Epithelial cell of esophagus (primary cell): ENCODE measurements at regions not wholly inside any gene's neighbourhood (a gene's known extent, or its start where the extent isn't known, plus 50 kb on each side); places are given as distances from the start of the nearest gene placed in this dataset.
"Not testable (repeated sequence)": the region's sequence is repeated elsewhere in the genome, so short reads cannot be mapped to it uniquely, and the experiment has no call there.

Source experiments
- DNase-seq: peaks from one replicate; pipeline ENCODE4 v3.0.0; 2010; ENCODE audit warnings: low read depth
- H3K4me3 ChIP-seq: 2 replicates; pipeline ENCODE4 v1.5.1; 2011; ENCODE audit warnings: mild to moderate bottlenecking, low read length, control low read depth
- CTCF ChIP-seq: IDR thresholded peaks from 2 replicates; pipeline ENCODE4 v1.5.1; 2011; ENCODE audit warnings: low read depth, mild to moderate bottlenecking, low read length, control low read depth, inconsistent platforms; ENCODE audit not compliant: insufficient read depth; ENCODE audit errors: missing control alignments

DNA sequence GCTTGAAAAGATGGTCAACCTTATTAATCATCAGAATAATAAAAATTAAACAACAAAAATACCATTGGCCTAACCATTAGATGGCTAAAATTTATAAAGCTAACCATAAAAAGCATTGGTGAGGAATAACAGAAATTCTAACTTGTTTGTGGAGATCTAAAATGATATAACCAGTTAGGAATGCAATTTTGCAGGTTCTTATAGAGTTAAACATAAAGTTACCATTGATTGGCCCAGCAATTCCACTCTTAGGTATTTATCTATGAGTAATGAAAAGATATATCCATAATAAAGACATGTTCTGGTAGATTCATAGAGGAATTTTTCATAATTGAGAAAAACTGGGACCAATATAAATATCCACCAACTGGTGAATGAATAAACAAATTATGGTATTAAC lies 1098.6 kb downstream of the FSCB start:
- peak; percentile 16 for DNase-seq
- no peak for TF ChIP-seq CTCF
- no peak overlapping the region for H3K4me3 ChIP-seq

DNA sequence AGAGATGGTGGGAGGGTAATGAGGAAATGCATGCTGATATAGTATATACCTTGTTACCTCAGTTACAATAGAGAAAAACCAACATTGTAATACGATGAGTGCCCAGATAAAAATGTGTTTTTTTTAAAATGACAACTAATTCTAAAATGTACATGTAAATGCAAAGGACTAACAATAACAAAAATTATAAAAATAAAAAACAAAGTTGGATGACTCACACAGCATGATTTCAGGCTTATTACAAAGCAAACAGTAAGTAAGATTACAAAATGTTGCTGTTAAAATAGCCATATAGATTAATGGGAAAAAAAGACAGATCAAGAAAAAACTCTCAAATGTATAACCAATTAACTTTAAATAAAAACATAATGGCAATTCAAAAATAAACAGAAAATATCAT lies 1099.4 kb downstream of the FSCB start:
- no peak for TF ChIP-seq CTCF
- DNase-seq, result no peak
- H3K4me3 ChIP-seq, result no peak overlapping the region

GRCh38 chr14:43406931-43407330 lies 1100.2 kb downstream of the FSCB start:
- H3K4me3 ChIP-seq, result no peak overlapping the region
- no peak for DNase-seq
- no peak for TF ChIP-seq CTCF

DNA sequence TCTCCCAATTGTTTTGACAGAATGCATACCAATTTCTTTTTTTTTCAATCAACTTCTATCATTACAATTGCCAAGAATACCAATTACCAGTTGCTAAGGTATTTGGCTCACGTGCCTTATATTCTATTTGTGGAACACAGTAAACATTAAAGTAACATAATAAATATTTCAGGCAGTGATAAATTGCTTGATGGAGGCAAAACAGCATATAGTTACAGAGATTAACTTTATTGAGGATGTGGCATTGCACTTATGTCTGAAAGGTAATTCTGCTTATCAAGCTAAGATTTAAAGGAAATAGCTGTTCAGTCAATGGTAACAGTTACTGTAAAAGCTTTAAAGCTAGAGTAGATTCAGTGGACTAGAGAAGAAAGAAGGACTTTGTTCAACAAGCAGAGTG lies 1107.8 kb downstream of the FSCB start:
- TF ChIP-seq CTCF, result no peak
- no peak for DNase-seq

GRCh38 chr14:43370565-43370896 lies 1136.6 kb downstream of the FSCB start:
- not testable (repeated sequence) for DNase-seq, H3K4me3 ChIP-seq

More for the DNA sequence above, 1107.8 kb downstream of the FSCB start:
- no peak overlapping the region for H3K4me3 ChIP-seq

DNA sequence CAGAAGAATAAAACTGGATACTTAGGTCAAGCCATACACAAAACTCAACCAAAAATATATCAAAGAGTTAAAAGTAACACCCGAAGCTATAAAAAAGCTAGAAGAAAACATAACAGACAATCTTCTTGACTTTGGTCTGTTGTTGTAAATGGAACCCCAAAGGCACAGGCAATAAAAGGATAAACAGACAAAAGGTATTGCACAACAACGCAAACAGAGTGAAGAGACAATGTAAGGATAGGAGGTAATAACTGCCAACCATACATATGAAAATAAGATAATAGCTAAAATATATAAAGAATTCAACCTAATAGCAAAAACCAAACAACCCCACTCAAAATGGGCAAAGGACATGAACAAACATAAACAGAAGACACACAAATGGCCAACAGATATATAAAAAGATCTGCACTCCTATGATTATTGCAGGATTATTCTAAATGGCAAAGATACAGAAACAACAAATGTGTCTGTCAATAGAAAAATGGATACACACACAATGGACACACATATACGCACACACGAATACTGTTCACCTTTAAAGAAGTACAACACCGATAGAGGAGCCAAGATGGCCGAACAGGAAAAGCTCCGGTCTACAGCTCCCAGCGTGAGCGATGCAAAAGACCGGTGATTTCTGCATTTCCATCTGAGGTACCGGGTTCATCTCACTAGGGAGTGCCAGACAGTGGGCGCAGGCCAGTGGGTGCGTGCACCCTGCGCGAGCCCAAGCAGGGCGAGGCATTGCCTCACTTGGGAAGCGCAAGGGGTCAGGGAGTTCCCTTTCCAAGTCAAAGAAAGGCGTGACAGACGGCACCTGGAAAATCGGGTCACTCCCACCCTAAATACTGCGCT lies 1137.1 kb downstream of the FSCB start:
- H3K4me3 ChIP-seq, result no peak overlapping the region
- no peak for DNase-seq
- TF ChIP-seq CTCF, result no peak

- DNase-seq, result no peak
- TF ChIP-seq CTCF, result no peak
- no peak overlapping the region for H3K4me3 ChIP-seq
Measured at GRCh38 chr14:43362586-43362985, 1144.5 kb downstream of the FSCB start.
